C4-2B (cell line): ENCODE measurements at regions not wholly inside any gene's neighbourhood (a gene's known extent, or its start where the extent isn't known, plus 50 kb on each side); places are given as distances from the start of the nearest gene placed in this dataset.

ENCODE experiments used
- ZFX ChIP-seq: fragments of 450-650 bp; IDR thresholded peaks from 2 replicates; pipeline ENCODE4 v1.6.1; 2017
- TF ChIP-seq, protein P1 (sequence below): fragments of 450-650 bp; conservative IDR thresholded peaks from 2 replicates; pipeline ENCODE4 v1.5.1; 2017; ENCODE audit warnings: mild to moderate bottlenecking

DNA sequence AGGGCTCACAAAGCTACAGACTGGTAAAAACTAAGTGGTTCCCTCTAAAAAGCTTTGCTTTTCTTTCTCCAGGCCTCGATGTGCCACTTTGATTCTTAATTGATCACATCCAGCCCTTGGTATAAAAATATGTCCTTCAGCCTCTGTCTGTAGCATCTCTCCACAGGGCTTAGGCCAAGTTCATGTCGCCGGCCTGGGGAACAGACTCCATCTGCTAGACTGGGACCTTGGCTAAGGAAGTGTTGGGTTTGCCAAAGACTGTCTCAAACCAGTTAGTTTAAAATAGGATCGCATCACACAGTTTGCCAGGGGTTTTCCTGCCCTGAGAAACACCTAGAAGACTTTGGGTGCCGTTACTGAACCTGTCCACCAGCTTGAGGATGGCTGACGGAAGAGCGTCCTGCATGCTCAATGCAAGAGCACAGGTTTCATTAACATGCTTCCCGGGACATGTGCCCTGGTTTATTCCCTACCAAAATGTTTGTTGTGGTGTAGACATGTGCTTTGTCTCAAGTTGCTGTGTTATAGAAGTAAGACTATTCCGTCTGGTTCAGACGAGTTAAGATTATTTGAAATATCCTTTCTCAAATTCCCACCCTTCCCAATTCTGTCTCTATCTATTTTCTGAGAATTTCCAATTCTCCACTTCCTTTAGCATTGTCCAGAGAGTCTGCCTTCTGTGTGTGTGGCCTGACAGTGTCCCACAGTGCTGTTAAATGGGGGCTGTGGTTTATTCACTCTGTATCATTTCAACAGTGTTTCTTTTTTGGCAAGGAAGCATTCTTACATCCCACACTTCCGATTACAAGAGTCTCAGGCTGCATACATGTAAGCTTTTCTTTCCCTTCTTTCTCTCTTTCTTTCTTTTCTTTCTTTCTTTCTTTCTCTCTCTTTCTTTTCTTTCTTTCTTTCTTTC is 334.7 kb downstream of the INHBA start:
- TF ChIP-seq, protein P1, sequence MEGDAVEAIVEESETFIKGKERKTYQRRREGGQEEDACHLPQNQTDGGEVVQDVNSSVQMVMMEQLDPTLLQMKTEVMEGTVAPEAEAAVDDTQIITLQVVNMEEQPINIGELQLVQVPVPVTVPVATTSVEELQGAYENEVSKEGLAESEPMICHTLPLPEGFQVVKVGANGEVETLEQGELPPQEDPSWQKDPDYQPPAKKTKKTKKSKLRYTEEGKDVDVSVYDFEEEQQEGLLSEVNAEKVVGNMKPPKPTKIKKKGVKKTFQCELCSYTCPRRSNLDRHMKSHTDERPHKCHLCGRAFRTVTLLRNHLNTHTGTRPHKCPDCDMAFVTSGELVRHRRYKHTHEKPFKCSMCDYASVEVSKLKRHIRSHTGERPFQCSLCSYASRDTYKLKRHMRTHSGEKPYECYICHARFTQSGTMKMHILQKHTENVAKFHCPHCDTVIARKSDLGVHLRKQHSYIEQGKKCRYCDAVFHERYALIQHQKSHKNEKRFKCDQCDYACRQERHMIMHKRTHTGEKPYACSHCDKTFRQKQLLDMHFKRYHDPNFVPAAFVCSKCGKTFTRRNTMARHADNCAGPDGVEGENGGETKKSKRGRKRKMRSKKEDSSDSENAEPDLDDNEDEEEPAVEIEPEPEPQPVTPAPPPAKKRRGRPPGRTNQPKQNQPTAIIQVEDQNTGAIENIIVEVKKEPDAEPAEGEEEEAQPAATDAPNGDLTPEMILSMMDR, result no peak
- no peak for TF ChIP-seq ZFX
